H9 (cell line): ENCODE measurements at regions not wholly inside any gene's neighbourhood (a gene's known extent, or its start where the extent isn't known, plus 50 kb on each side); places are given as distances from the start of the nearest gene placed in this dataset.

ENCODE experiments used
- DNase-seq: peaks from one replicate; pipeline ENCODE4 v3.0.0-alpha.2; 2017
- H2AFZ ChIP-seq: one replicate; pipeline ENCODE4 v1.6.1; 2013; ENCODE audit warnings: mild to moderate bottlenecking, low read length, control low read depth, moderate library complexity
- H2AK5ac ChIP-seq: 2 replicates; pipeline ENCODE4 v1.6.1; 2013; ENCODE audit warnings: low read length, control low read depth, mixed read lengths; ENCODE audit not compliant: insufficient read length
- H2BK120ac ChIP-seq: one replicate; pipeline ENCODE4 v1.6.1; 2013; ENCODE audit warnings: low read depth, mild to moderate bottlenecking, low read length, control low read depth, inconsistent platforms; ENCODE audit not compliant: poor library complexity, severe bottlenecking
- H2BK12ac ChIP-seq: 2 replicates; pipeline ENCODE4 v1.6.1; 2013; ENCODE audit warnings: low read length, control low read depth, mixed read lengths, low read depth; ENCODE audit not compliant: insufficient read length
- H2BK15ac ChIP-seq: 2 replicates; pipeline ENCODE4 v1.6.1; 2013; ENCODE audit warnings: low read depth, low read length, control low read depth
- H2BK20ac ChIP-seq: one replicate; pipeline ENCODE4 v1.6.1; 2013; ENCODE audit warnings: low read depth, mild to moderate bottlenecking, low read length, control low read depth, inconsistent platforms; ENCODE audit not compliant: poor library complexity, severe bottlenecking
- H2BK5ac ChIP-seq: 2 replicates; pipeline ENCODE4 v1.6.1; 2013; ENCODE audit warnings: low read length, control low read depth, mixed read lengths; ENCODE audit not compliant: insufficient read length
- H3K14ac ChIP-seq: 2 replicates; pipeline ENCODE4 v1.6.1; 2013; ENCODE audit warnings: low read length, control low read depth; ENCODE audit not compliant: insufficient read depth
- H3K18ac ChIP-seq: 2 replicates; pipeline ENCODE4 v1.6.1; 2013; ENCODE audit warnings: low read depth, mild to moderate bottlenecking, mixed read lengths, low read length, control low read depth; ENCODE audit not compliant: insufficient read length
- H3K23ac ChIP-seq: 2 replicates; pipeline ENCODE4 v1.6.1; 2013; ENCODE audit warnings: low read length, control low read depth, mixed read lengths, low read depth; ENCODE audit not compliant: insufficient read length
- H3K23me2 ChIP-seq: 2 replicates; pipeline ENCODE4 v1.6.1; 2013; ENCODE audit warnings: low read depth, mild to moderate bottlenecking, mixed read lengths, low read length, control low read depth; ENCODE audit not compliant: insufficient read length, poor library complexity, severe bottlenecking
- H3K27ac ChIP-seq: 2 replicates; pipeline ENCODE4 v1.5.1; 2013; ENCODE audit warnings: low read length, control low read depth, mixed read lengths, low read depth; ENCODE audit not compliant: insufficient read length
- H3K27me3 ChIP-seq: 2 replicates; pipeline ENCODE4 v1.6.1; 2013; ENCODE audit warnings: low read length, control low read depth, inconsistent platforms; ENCODE audit not compliant: insufficient read depth
- H3K4ac ChIP-seq: 2 replicates; pipeline ENCODE4 v1.6.1; 2013; ENCODE audit warnings: low read depth, mild to moderate bottlenecking, control low read depth, inconsistent platforms, low read length, moderate library complexity
- H3K4me1 ChIP-seq: 2 replicates; pipeline ENCODE4 v1.6.1; 2013; ENCODE audit warnings: low read length, control low read depth, inconsistent platforms; ENCODE audit not compliant: insufficient read depth
- H3K4me2 ChIP-seq: 2 replicates; pipeline ENCODE4 v1.6.1; 2013; ENCODE audit warnings: low read length, control low read depth, mixed read lengths; ENCODE audit not compliant: insufficient read length, insufficient read depth
- H3K56ac ChIP-seq: 2 replicates; pipeline ENCODE4 v1.6.1; 2013; ENCODE audit warnings: low read depth, mild to moderate bottlenecking, mixed read lengths, low read length, control low read depth; ENCODE audit not compliant: insufficient read length
- H3K79me1 ChIP-seq: 2 replicates; pipeline ENCODE4 v1.6.1; 2013; ENCODE audit warnings: low read depth, mild to moderate bottlenecking, moderate library complexity, low read length, control low read depth, inconsistent platforms; ENCODE audit not compliant: insufficient read depth, poor library complexity, severe bottlenecking
- H3K79me2 ChIP-seq: 2 replicates; pipeline ENCODE4 v1.6.1; 2013; ENCODE audit warnings: low read length, control low read depth, inconsistent platforms; ENCODE audit not compliant: insufficient read depth
- H3K9ac ChIP-seq: 2 replicates; pipeline ENCODE4 v1.6.1; 2013; ENCODE audit warnings: low read length, control low read depth, mixed read lengths; ENCODE audit not compliant: insufficient read length; ENCODE audit errors: extremely low read depth
- H3K9me3 ChIP-seq: one replicate; pipeline ENCODE4 v1.6.1; 2013; ENCODE audit warnings: low read depth, low read length, inconsistent platforms; ENCODE audit not compliant: control insufficient read depth
- H3T11ph ChIP-seq: one replicate; pipeline ENCODE4 v1.6.1; 2013; ENCODE audit warnings: mild to moderate bottlenecking, low read length, control low read depth, inconsistent platforms
- H4K20me1 ChIP-seq: one replicate; pipeline ENCODE4 v1.6.1; 2013; ENCODE audit not compliant: control insufficient read depth, insufficient read length, insufficient read depth
- H4K5ac ChIP-seq: 2 replicates; pipeline ENCODE4 v1.6.1; 2013; ENCODE audit warnings: low read depth, mild to moderate bottlenecking, mixed read lengths, low read length, control low read depth; ENCODE audit not compliant: insufficient read length
- H4K8ac ChIP-seq: replicated peaks from 2 replicates; pipeline ENCODE4 v1.6.1; 2013; ENCODE audit warnings: low read length, control low read depth, mixed read lengths, low read depth; ENCODE audit not compliant: insufficient read length
- H4K91ac ChIP-seq: 2 replicates; pipeline ENCODE4 v1.6.1; 2013; ENCODE audit warnings: low read depth, mild to moderate bottlenecking, moderate library complexity, mixed read lengths, low read length, control low read depth; ENCODE audit not compliant: insufficient read length
- H3K27ac Mint-ChIP-seq, 3 experiments: 2 replicates in 2 of 3; 3 replicates in 1 of 3; pipeline ENCODE4 v1.8.0; 2020 to 2021; ENCODE audit warnings: mixed read lengths in 3 of 3, mild to moderate bottlenecking in 1 of 3, moderate library complexity in 1 of 3
- H3K27me3 Mint-ChIP-seq: 2 replicates; pipeline ENCODE4 v1.8.0; 2021; ENCODE audit warnings: low read depth, mild to moderate bottlenecking, moderate library complexity, mixed read lengths
- H3K36me3 Mint-ChIP-seq, 3 experiments: 2 replicates in 2 of 3; 3 replicates in 1 of 3; pipeline ENCODE4 v1.8.0; 2020 to 2021; ENCODE audit warnings: low read depth in 3 of 3, mixed read lengths in 3 of 3; ENCODE audit not compliant: insufficient read depth in 1 of 3
- H3K4me1 Mint-ChIP-seq, 2 experiments: 2 replicates each; pipeline ENCODE4 v1.8.0; 2020; ENCODE audit warnings: mixed read lengths in 2 of 2
- H3K4me3 Mint-ChIP-seq, 2 experiments: 2 replicates in 1 of 2; 3 replicates in 1 of 2; pipeline ENCODE4 v1.8.0; 2020 to 2021; ENCODE audit warnings: mild to moderate bottlenecking in 2 of 2, mixed read lengths in 2 of 2, moderate library complexity in 1 of 2
- H3K9me3 Mint-ChIP-seq, 2 experiments: 2 replicates in 1 of 2; 3 replicates in 1 of 2; pipeline ENCODE4 v1.8.0; 2020; ENCODE audit warnings: mild to moderate bottlenecking in 2 of 2, mixed read lengths in 2 of 2, moderate library complexity in 1 of 2
- CTCF ChIP-seq: fragments of 200-600 bp; sonication (generic); conservative IDR thresholded peaks from 3 replicates; pipeline ENCODE4 v1.8.0; 2021; ENCODE audit warnings: antibody characterized with exemption, mild to moderate bottlenecking
- WGBS: extraction: QIAGEN DNeasy Blood & Tissue Kit; methylation state at CpG from one replicate; pipeline ENCODE4 v1.1.7; 2013; ENCODE audit warnings: missing lambda C conversion rate, low lambda C conversion rate, mixed read lengths; ENCODE audit not compliant: insufficient read length; ENCODE audit errors: extremely low coverage; 5-methylcytosine and 5-hydroxymethylcytosine counted together

GRCh38 chr3:116815321-116815720, 105.7 kb downstream of the TUSC7 start:
- Histone ChIP-seq H2AK5ac (no peak overlapping the region), H2AFZ (no peak overlapping the region), H4K20me1 (no peaks in the 10 kb centered on the region), H3K4ac (no peak overlapping the region), H3K4me2 (no peak overlapping the region), H3K18ac (no peak overlapping the region), H3K27me3 (no peaks in the 10 kb centered on the region), H2BK5ac (no peak overlapping the region), H4K5ac (no peak overlapping the region), H2BK15ac (no peak overlapping the region), H3K23ac (no peak overlapping the region), H3K79me2 (no peaks in the 10 kb centered on the region), H3T11ph (no peak overlapping the region), H2BK12ac (no peak overlapping the region), H3K9ac (no peak overlapping the region), H4K91ac (no peak overlapping the region), H3K4me1 (peaks cover 4% of the 10 kb centered on the region; the same call in 1 of the 2 replicates), H4K8ac (no peak overlapping the region), H3K9me3 (no peaks in the 10 kb centered on the region), H3K27ac (no peak overlapping the region), H2BK20ac (no peak overlapping the region), H3K23me2 (no peaks in the 10 kb centered on the region), H3K56ac (no peak overlapping the region), H3K14ac (no peak overlapping the region), H2BK120ac (no peak overlapping the region), H3K79me1 (no peaks in the 10 kb centered on the region)
- H3K4me3 Mint-ChIP-seq, result no peak overlapping the region
- H3K27ac Mint-ChIP-seq, result no peak overlapping the region; a peak in 1 of 7 replicates
- H3K36me3 Mint-ChIP-seq, result peaks cover 6 to 12% (median 8%) of the 10 kb centered on the region in 3 experiments; a peak in 6 of 7 replicates
- no peaks in the 10 kb centered on the region for H3K27me3 Mint-ChIP-seq
- WGBS, result no CpG with 5 or more reads among the region's 1 CpG
- peaks cover 9 to 10% of the 10 kb centered on the region in 2 experiments; a peak in 4 of 5 replicates for H3K9me3 Mint-ChIP-seq
- H3K4me1 Mint-ChIP-seq, result peaks cover 35 to 47% of the 10 kb centered on the region in 2 experiments
- no peak for DNase-seq
- no peak for TF ChIP-seq CTCF
